A549 (cell line): ENCODE measurements at regions not wholly inside any gene's neighbourhood (a gene's known extent, or its start where the extent isn't known, plus 50 kb on each side); places are given as distances from the start of the nearest gene placed in this dataset.

ENCODE experiments used
- ATAC-seq, 2 experiments: fragments of 200-7000 bp in 1 of 2; fragments of >200 bp in 1 of 2; cut with Nextera tagmentation in 1 of 2; cut with Tn5 transposase in 1 of 2; 3 replicates each; pipeline versions ENCODE4 v1.8.0 to v1.9.1; 2018 to 2020; ENCODE audit warnings: mild to moderate bottlenecking in 1 of 2, moderate library complexity in 1 of 2
- CTCF ChIA-PET: fragments of 300-600 bp; sonication (Branson Sonifier 250); formaldehyde crosslinking; extraction: SDS; loops from one replicate; lab custom pipeline; 2021; ENCODE audit warnings: antibody characterized with exemption, inconsistent platforms; lab: Yijun Ruan, JAX
- POLR2A ChIA-PET: fragments of 350-600 bp; formaldehyde crosslinking; extraction: SDS; loops from one replicate; lab custom pipeline; 2021; ENCODE audit warnings: antibody characterized with exemption, inconsistent platforms; lab: Yijun Ruan, JAX
- DNase-seq, 2 experiments: peaks; one replicate each; pipeline versions ENCODE4 v3.0.0 to v3.0.0-alpha.2; 2011 to 2016; ENCODE audit warnings: low read depth in 1 of 2, low spot score in 1 of 2
- FAIRE-seq: peaks from 2 replicates; lab custom pipeline; 2011; peaks lifted over from hg19 to GRCh38; lab: Jason Lieb, UNC
- H3K27ac ChIP-seq, 2 experiments: fragments of >200 bp; sonication (Bioruptor Twin); formaldehyde crosslinking; 3 replicates each; pipeline ENCODE4 v1.5.1; 2016 to 2017
- H3K4me1 ChIP-seq: fragments of >200 bp; sonication (Bioruptor Twin); formaldehyde crosslinking; 3 replicates; pipeline ENCODE4 v1.6.1; 2016
- H3K4me2 ChIP-seq: fragments of >200 bp; sonication (Bioruptor Twin); formaldehyde crosslinking; 3 replicates; pipeline ENCODE4 v1.6.1; 2016
- H3K4me3 ChIP-seq: fragments of >200 bp; sonication (Bioruptor Twin); formaldehyde crosslinking; 3 replicates; pipeline ENCODE4 v1.5.1; 2016
- H3K9me3 ChIP-seq: fragments of >200 bp; sonication (Bioruptor Twin); formaldehyde crosslinking; 3 replicates; pipeline ENCODE4 v1.6.1; 2016
- BCL3 ChIP-seq: fragments of >200 bp; sonication (Bioruptor Twin); formaldehyde crosslinking; IDR thresholded peaks from 3 replicates; pipeline ENCODE4 v1.6.1; 2016
- BHLHE40 ChIP-seq: IDR thresholded peaks from 2 replicates; pipeline ENCODE4 v1.6.1; 2012; ENCODE audit warnings: low read depth, low read length, inconsistent platforms
- EHF ChIP-seq: fragments of 250-450 bp; sonication (Bioruptor Pico); IDR thresholded peaks from 2 replicates; pipeline ENCODE4 v1.5.0; 2020; ENCODE audit warnings: mild to moderate bottlenecking
- EP300 ChIP-seq, 2 experiments: fragments of >200 bp; sonication (Bioruptor Twin); formaldehyde crosslinking; IDR thresholded peaks; 2 replicates in 1 of 2; 3 replicates in 1 of 2; pipeline ENCODE4 v1.6.1; 2016 to 2017
- ESRRA ChIP-seq: fragments of 150-350 bp; IDR thresholded peaks from 2 replicates; pipeline ENCODE4 v1.6.1; 2014; ENCODE audit warnings: mild to moderate bottlenecking, low read length, borderline replicate concordance
- GATA3 ChIP-seq: IDR thresholded peaks from 2 replicates; pipeline ENCODE4 v1.6.1; 2012; ENCODE audit warnings: borderline replicate concordance
- KDM1A ChIP-seq: fragments of 200-600 bp; sonication (generic); IDR thresholded peaks from 2 replicates; pipeline ENCODE4 v1.6.1; 2016; ENCODE audit warnings: low read depth, mild to moderate bottlenecking
- MYC ChIP-seq: IDR thresholded peaks from 2 replicates; pipeline ENCODE4 v1.6.1; 2012; ENCODE audit warnings: mild to moderate bottlenecking, inconsistent platforms, low read length, improper control_type of control experiment, borderline replicate concordance
- NFE2L2 ChIP-seq: fragments of 150-350 bp; conservative IDR thresholded peaks from 2 replicates; pipeline ENCODE4 v1.6.1; 2014; ENCODE audit warnings: low read length
- PBX3 ChIP-seq: IDR thresholded peaks from 2 replicates; pipeline ENCODE4 v1.6.1; 2012
- RCOR1 ChIP-seq: fragments of 150-350 bp; IDR thresholded peaks from 2 replicates; pipeline ENCODE4 v1.6.1; 2014; ENCODE audit warnings: antibody characterized with exemption, low read length, low read depth
- SREBF2 ChIP-seq: fragments of 450-650 bp; IDR thresholded peaks from 2 replicates; pipeline ENCODE4 v1.6.1; 2014; ENCODE audit warnings: mild to moderate bottlenecking, moderate library complexity
- ZC3H11A ChIP-seq: fragments of 450-650 bp; IDR thresholded peaks from 2 replicates; pipeline ENCODE4 v1.6.1; 2014; ENCODE audit warnings: antibody characterized with exemption, mild to moderate bottlenecking
- WGBS: methylation state at CpG from one replicate; pipeline ENCODE4 v1.1.6; 2017; ENCODE audit errors: missing lambda C conversion rate; 5-methylcytosine and 5-hydroxymethylcytosine counted together
- TF ChIP-seq, protein P1 (sequence below): fragments of 200-600 bp; sonication (generic); IDR thresholded peaks from 2 replicates; pipeline ENCODE4 v1.6.1; 2016; ENCODE audit warnings: antibody characterized with exemption, mild to moderate bottlenecking, moderate library complexity
- TF ChIP-seq, protein P2 (sequence below): fragments of 450-650 bp; IDR thresholded peaks from 2 replicates; pipeline ENCODE4 v1.6.1; 2014; ENCODE audit warnings: antibody characterized with exemption

DNA sequence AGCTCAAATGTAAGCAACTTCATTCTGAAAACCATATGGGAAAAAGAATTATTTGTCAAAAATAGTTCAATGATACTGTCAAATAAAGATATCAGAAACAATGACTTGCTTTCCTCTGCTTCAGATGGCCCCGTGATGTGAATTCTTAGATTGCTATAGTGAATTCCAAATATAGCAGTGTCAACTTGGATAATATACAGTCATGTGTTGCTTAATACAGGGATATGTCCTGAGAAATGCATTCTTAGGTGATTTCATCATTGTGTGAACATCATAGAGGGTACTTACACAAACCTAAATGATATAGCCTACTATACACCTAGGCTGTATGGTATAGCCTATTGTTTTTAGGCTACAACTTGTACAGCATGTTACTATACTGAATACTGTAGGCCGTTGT, 108.7 kb upstream of the MIS18BP1 start:
- no peak for FAIRE-seq

GRCh38 chr14:45359746-45360145, 106.7 kb upstream of the MIS18BP1 start:
- no peak overlapping the region for H3K4me2 ChIP-seq
- H3K4me1 ChIP-seq = no peaks in the 10 kb centered on the region

More for the DNA sequence above, 108.7 kb upstream of the MIS18BP1 start:
- no peak overlapping the region for H3K4me3 ChIP-seq
- H3K4me2 ChIP-seq = no peak overlapping the region
- no peak overlapping the region for H3K27ac ChIP-seq
- CTCF ChIA-PET = no interaction called here
- ATAC-seq (no peak), DNase-seq (peak in 1 of 2 experiments; percentile 1)
- no peaks in the 10 kb centered on the region for H3K9me3 ChIP-seq
- WGBS = 25% methylated on average over 2 of the region's 2 CpGs
- POLR2A ChIA-PET = no interaction called here
- TF ChIP-seq BHLHE40 (no peak), PBX3 (no peak), RCOR1 (no peak), EHF (no peak), GATA3 (no peak), MYC (no peak), NFE2L2 (no peak), EP300 (IDR thresholded peaks at IDR 0.05) (no peak), ESRRA (no peak), BCL3 (no peak), SREBF2 (no peak), ZC3H11A (no peak)
- TF ChIP-seq, protein P1, sequence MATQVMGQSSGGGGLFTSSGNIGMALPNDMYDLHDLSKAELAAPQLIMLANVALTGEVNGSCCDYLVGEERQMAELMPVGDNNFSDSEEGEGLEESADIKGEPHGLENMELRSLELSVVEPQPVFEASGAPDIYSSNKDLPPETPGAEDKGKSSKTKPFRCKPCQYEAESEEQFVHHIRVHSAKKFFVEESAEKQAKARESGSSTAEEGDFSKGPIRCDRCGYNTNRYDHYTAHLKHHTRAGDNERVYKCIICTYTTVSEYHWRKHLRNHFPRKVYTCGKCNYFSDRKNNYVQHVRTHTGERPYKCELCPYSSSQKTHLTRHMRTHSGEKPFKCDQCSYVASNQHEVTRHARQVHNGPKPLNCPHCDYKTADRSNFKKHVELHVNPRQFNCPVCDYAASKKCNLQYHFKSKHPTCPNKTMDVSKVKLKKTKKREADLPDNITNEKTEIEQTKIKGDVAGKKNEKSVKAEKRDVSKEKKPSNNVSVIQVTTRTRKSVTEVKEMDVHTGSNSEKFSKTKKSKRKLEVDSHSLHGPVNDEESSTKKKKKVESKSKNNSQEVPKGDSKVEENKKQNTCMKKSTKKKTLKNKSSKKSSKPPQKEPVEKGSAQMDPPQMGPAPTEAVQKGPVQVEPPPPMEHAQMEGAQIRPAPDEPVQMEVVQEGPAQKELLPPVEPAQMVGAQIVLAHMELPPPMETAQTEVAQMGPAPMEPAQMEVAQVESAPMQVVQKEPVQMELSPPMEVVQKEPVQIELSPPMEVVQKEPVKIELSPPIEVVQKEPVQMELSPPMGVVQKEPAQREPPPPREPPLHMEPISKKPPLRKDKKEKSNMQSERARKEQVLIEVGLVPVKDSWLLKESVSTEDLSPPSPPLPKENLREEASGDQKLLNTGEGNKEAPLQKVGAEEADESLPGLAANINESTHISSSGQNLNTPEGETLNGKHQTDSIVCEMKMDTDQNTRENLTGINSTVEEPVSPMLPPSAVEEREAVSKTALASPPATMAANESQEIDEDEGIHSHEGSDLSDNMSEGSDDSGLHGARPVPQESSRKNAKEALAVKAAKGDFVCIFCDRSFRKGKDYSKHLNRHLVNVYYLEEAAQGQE = no peak
- TF ChIP-seq, protein P2, sequence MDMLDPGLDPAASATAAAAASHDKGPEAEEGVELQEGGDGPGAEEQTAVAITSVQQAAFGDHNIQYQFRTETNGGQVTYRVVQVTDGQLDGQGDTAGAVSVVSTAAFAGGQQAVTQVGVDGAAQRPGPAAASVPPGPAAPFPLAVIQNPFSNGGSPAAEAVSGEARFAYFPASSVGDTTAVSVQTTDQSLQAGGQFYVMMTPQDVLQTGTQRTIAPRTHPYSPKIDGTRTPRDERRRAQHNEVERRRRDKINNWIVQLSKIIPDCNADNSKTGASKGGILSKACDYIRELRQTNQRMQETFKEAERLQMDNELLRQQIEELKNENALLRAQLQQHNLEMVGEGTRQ = no peak
- no peaks in the 10 kb centered on the region for H3K4me1 ChIP-seq

More at GRCh38 chr14:45359746-45360145, 106.7 kb upstream of the MIS18BP1 start:
- 34% methylated on average over 3 of the region's 3 CpGs for WGBS
- ATAC-seq = no peak
- POLR2A ChIA-PET = no interaction called here
- Histone ChIP-seq H3K4me3 (no peak overlapping the region), H3K27ac (no peak overlapping the region), H3K9me3 (no peaks in the 10 kb centered on the region)
- CTCF ChIA-PET = interaction anchor here (0.6 kb wide), 1 partner anchor 146 kb away, joined by 6 read pairs; no protein-coding TSS in a partner anchor
- DNase-seq = no peak
- no peak for FAIRE-seq
- TF ChIP-seq, protein P1 = no peak
- TF ChIP-seq KDM1A = no peak
